ENCODE measurements at regions not wholly inside any gene's neighbourhood (a gene's known extent, or its start where the extent isn't known, plus 50 kb on each side); places are given as distances from the start of the nearest gene placed in this dataset.

- DNase-seq = peak; percentile 13
Measured at GRCh38 chr3:109532257-109533216, 195.2 kb upstream of the DPPA4 start.

DNA sequence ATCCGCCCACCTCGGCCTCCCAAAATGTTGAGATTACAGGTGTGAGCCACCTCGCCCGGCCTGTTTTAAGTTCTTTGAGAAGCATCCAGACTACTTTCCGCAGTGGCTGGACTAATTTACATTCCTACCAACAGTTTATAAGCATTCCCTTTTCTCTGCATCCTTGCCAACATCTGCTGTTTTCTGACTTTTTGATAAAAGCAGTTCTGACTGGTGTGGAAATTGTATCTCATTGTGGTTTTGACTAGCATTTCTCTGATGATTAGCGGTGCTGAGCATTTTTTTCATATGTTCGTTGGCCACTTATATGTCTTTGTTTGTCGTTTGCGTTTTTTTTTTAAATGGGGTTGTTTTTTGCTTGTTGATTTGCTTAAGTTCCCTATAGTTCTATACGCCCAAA is 208.4 kb upstream of the DPPA4 start:
- no peak for DNase-seq

DNA sequence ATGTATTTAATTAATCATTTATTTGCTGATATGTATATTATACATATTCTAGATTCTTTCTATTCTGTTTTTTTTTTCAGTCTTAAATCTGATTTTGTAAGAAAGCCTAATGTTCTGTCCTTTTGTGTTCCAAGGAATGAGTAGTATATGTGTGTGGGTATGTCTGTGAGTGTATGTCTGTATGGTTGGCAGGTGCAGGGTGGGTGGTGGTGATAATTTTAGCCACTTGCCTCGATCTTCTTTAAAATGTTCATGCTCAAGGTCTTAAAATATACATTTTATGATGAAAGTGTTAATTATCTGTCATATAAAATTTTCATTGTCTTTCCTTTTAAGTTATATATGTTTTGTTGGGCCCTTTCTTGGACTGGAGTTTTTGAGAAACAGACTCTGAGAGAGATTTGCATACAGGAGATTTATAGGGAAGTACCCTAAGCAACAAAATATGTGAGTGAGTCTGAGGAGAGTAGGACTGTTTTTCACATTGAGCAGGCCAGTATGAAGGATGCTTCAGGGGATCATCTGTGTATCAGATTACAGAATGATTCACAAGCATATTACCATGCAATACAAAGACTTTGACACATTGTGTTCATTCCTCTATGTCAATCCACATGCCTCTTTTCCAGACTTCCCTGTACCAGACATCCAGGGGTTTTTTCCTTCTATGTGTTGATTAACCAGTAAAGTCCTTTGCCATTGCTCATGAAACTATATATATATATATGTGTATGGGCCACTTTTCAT is 211.0 kb upstream of the DPPA4 start:
- no peak for DNase-seq

GRCh38 chr3:109553591-109554371 is 216.4 kb upstream of the DPPA4 start:
- DNase-seq = no peak

DNA sequence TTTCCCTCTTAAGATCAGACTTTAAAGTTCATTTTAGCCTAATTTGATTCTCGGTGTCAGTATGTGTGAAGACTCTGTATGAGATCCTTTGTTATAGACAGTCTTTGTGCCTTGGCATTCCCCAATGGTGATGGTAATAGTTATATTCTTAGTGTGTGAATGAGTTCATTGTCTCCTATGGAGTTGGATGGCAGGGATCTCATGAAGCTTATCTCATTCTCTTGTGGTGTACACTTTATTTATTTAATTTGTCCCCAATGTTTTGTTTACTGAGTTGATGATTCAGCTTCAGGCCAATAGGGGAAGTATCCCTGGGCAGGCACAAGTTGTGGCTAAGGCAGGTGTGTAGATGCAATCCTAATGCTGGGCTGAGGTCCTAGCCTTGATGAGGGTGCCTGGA is 222.0 kb upstream of the DPPA4 start:
- no peak for DNase-seq

DNA sequence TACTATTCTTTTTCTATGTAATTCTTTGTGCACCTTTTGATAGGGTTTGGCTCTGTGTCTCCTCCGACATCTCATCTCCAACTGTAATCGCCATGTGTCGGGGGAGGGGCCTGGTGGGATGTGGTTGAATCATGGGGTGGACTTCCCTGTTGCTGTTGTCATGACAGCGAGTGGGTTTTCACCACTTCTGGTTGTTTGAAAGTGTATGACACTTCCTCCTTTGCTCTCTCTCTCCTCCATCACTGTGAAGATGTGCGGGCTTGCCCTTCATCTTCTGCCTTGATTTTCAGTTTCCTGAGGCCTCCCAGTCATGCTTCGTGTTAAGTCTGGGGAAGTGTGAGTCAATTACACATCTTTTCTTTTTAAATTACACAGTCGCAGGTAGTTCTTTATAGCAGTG is 225.8 kb upstream of the DPPA4 start:
- peak; percentile 17 for DNase-seq

DNA sequence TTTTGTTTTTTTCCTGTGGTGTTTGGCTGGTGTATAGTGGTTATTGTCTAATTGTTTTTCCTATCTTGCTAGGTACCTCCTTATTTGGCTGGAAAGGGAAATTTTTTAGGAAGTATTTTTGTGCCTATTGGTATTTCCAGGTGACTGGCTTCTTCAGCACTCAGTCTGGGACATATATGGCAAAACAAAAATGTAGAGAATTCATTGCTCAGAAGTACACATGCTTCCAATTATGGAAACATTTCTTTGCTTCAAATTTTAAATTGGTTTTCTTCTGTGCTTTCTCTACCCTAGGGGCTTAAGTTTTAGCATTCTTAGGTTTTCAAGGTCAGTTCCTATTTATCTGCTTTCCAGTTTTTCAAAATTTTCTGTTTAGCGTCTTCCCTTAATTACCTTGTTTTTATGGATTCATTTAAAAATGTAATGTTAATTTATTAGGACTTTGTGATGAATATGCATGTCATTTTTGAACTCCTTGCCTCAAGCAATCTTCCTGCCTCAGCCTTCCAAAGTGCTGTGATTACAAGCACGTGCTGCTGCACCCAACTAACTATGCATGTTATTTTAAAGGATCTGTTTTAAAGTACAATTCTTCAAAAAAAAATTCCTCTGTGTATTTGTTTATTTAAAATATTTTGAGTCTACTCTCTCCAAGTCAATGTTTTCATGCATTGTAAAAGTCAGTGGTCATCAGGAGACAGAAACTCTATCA is 231.9 kb upstream of the DPPA4 start:
- DNase-seq = no peak

GRCh38 chr3:109570408-109570807 is 233.1 kb upstream of the DPPA4 start:
- no peak for DNase-seq

DNA sequence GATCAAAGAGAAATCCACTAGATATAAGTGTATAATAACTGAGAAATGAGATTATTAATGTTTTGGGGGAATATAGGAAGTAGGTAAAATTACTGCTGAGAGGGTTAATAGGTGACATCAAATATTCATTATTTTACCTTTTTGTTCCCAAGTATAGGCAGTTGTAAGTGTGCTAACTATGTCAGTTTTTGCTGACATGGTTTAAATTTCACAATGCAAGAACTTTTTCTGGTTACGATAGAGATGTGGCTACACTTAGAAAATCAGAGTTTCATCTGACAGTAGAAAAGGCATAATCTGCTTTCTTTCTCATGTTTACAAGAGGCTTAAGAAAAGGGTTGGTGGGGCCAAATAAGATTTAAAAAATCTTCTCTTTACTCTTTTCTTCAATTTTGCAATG is 235.0 kb upstream of the DPPA4 start:
- no peak for DNase-seq

GRCh38 chr3:109596991-109597390 is 259.6 kb upstream of the DPPA4 start:
- DNase-seq = no peak

DNA sequence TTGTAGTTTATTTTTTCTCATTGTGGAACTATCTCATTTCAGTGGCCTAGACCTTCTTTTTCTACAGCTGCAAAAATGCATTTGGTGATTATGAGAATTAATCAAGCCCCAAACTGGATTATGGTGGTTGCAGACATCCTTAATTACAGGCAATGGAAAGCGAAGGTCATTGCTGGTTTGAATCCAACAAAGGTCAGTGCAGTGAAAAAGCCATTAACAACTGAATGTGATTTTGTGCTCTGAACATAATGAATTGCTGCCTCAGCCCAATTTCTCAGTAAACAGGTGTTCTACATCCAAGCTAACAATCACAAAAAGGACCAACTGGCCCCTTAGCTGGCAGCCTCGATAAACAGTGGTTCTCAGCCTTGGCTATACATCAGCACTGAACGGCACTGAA is 260.1 kb upstream of the DPPA4 start:
- no peak for DNase-seq

DNA sequence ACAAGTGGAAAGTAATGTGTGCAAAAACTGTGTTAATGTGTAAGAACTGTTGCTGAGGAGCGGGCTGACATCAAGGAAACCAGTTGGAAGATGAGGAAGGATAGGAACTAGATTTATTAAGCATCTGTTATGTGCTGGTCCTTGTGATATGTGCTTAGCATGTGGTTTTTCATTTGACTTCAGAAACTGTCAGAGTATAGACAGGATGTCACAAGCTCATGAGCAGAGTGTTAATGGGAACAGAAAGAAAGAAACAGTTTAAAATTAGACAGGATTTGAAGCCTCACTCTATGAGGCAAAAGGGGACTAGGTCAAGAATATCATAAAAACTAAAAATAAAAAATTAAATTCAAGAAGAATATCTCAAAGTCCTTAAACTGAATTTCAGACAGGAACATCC is 270.6 kb upstream of the DPPA4 start:
- no peak for DNase-seq

DNA sequence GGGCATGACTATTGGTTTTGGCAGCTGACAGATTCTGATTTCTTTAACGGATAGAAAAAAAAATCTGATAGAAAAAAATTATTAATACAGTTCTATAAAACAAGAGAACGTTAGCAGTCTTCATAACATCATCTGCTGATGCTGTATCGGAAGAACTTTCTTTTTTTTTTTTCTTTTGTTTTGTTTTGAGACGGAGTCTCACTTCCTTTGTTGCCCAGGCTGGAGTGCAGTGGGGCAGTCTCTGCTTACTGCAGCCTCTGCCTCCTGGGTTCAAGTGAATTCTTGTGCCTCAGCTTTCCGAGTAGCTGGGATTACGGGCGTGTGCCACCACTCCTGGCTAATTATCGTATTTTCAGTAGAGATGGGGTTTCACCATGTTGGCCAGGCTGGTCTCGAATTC is 271.2 kb upstream of the DPPA4 start:
- no peak for DNase-seq

GRCh38 chr3:109618766-109619378 is 281.5 kb upstream of the DPPA4 start:
- no peak for DNase-seq

- DNase-seq = no peak
Measured at GRCh38 chr3:109631897-109632296, 294.6 kb upstream of the DPPA4 start.

DNA sequence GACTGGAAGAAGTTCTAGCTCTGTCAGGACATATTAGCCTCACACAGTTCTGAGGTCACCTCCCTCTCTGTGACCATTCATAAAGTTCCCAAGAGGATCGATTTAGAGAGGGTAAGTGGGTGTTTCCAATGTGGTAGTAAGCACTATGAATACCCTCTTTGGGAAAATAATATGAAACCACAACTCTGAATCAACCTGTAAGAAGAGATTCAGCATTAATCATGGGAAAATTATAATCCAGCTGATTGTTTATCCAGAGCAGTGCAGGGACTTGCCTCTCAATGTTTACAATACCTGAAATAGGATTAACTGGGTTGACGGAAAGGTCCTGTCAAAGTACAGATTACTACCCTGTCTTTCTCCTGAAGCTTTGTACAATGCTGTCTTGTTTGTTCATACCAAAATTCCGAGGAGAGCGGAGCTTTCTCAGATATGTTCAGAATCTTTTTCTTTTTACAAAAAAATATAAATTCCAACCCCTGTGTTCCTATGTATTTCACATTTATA is 302.9 kb upstream of the DPPA4 start:
- no peak for DNase-seq

DNA sequence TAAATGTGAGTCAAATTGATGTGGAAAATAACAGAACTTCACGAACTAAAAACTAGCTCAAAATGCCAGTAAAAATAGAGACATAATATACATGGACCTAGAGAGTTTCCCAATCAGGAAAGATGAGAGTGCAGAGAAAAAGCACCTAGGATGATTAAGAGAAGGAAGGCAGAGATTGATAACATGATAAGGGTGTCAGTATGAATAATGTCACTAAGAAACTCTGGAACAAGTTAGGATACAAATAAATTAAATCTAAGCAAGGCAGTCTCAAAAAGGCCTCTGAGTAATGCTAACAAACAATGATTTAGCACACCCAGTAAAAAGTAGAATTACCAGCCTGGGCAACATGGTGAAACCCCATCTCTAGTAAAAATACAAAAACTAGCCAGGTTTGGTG is 304.7 kb upstream of the DPPA4 start:
- DNase-seq = no peak

DNA sequence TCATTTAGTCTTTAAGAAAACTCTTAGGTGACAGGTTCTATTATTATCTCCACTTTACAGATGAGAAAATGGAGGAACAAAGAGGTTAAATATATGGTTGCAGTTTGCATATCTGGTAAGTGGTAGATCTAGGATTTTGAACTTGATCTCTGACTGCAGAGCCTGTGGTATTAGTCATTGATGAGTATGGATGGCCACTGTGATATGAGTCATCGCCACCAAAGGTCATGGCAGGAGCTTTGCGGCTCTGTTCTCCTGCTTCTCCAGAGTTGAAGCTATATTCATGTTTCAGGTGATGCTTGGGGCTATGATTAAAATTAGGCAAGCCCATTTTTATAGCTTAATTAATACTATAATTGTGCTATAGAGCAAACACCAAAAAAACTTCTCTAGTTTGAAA is 306.2 kb upstream of the DPPA4 start:
- DNase-seq = no peak

GRCh38 chr3:109644332-109644731 is 307.0 kb upstream of the DPPA4 start:
- DNase-seq = no peak

DNA sequence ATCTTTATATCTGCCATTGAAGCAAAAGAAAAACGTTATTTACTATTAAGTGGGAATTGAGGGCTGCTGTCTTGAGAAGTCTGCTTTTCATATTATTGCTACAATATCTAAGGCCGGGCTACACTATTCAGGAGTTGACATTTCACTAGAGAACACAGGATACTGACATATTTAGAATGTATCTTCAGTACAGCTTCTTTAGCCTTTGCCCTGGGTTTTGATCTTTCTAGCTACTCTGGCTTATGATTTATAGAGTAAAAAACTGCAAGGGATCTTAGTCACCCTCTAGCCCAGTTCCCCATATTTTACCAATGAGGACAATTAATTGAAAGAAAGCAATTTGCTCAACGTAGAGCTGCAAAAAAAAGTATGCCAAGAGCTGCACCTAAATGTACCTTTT is 307.4 kb upstream of the DPPA4 start:
- no peak for DNase-seq

- DNase-seq = no peak
Measured at GRCh38 chr3:109648027-109648426, 310.7 kb upstream of the DPPA4 start.

DNA sequence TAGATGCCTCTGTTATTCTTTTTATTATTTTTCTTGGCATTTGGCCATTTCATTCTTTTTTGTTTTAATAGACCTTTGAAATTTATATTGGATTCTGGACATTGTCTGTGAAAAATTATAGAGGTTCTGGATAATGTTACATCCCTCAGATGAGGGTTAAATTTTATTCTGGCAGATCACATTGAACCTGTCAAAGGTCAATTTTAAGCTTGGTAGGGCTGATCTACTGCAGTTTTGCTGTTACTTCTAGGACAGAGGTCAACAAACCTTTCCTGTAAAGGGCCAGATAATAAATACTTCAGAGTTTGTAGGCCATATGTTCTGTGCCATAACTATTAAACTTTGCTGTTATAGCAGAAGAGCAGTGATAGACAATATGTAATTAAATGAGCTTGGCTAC is 318.9 kb upstream of the DPPA4 start:
- no peak for DNase-seq
